ENCODE measurements at regions not wholly inside any gene's neighbourhood (a gene's known extent, or its start where the extent isn't known, plus 50 kb on each side); places are given as distances from the start of the nearest gene placed in this dataset.
"Not testable (repeated sequence)": the region's sequence is repeated elsewhere in the genome, so short reads cannot be mapped to it uniquely, and the experiment has no call there.

DNA sequence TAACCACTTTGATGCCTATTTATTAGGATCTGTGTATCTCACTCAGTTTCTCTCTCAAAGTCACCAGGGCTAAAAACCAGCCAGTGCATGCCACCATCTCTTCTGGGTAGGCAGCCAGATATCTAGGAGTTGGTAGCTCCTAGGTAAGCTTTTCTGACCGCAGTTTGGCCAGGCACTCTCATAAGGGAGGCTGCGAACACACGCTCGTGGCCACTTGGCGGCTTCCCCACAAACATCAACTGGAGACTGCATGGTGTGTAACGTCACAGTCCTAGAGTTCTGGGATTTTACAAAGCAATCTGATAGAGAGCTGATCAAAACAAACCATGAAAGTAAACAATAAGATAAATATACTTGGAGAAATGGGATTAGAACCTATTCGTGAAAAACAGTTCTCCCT is 424.3 kb upstream of the ACVR2A start:
- DNase-seq (ENCODE audit: low read depth in 2 of 2) = no peak

DNA sequence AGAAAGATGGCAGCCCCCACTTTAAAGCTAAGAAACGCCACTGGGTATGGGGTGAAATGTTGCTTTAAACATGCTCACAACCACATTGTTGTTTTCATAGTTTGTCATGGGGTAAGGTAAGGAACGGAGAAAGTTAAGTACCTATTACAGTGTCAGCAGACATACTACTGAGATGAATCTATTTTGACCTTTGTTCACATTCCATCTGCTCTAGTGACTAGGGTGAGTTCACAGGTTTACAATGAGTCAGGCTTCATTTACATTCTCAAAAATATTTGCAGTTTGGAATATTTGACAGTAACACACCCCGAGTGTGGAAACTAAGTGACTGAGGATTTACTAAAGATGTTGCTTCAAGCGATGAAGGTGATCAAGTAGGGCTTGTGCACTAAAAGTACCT is 428.7 kb upstream of the ACVR2A start:
- no peak for DNase-seq (ENCODE audit: low read depth in 2 of 2)

DNA sequence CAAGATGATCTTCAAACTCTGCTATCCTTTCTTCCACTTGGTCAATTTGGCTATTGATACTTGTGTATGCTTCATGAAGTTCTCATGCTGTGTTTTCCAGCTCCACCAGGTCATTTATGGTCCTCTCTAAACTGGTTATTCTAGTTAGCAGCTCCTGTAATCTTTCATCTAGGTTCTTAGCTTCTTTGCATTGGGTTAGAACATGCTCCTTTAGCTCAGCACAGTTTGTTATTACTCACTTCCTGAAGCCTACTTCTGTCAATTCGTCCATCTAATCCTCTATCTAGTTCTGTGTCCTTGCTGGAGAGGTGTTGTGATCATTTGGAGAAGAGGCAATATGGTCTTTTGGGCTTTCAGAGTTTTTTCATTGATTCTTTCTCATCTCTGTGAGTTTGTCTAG is 430.2 kb upstream of the ACVR2A start:
- DNase-seq (ENCODE audit: low read depth in 2 of 2) = not testable (repeated sequence)

DNA sequence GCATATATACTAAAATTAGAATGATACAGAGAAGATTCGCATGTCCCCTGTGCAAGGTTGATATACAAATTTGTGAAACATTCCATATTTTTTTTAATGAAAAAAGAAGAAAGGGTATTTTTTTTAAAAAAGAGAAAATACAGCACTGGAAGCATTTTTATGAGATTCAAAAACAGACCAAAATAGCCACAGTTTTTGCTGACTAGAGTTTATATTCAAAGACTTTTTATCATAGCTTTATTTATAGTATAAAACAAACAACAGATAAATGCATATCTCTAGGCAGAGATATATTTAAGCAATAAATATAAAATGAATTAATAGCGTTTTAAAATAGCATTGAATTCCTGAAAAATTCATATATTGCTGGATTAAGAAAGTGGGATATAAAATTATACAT is 436.5 kb upstream of the ACVR2A start:
- no peak for DNase-seq (ENCODE audit: low read depth in 2 of 2)

DNA sequence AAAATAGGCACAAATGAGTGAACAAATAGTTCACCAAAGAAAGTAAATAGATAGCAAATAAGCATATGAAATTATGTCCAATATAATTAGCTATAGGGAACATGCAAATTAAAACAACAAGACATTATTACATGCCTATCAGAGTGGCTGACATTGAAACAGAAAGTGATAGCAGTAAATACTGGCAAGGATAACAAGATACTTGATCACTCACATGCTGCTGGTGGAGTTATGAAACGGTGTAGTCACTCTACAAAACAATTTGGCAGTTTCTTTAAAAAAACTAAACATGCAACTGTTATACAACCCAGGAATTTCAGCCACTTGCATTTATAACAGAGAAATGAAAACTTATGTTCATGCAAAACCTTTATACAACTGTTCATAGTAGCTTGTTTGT is 439.2 kb upstream of the ACVR2A start:
- no peak for DNase-seq (ENCODE audit: low read depth in 2 of 2)

DNA sequence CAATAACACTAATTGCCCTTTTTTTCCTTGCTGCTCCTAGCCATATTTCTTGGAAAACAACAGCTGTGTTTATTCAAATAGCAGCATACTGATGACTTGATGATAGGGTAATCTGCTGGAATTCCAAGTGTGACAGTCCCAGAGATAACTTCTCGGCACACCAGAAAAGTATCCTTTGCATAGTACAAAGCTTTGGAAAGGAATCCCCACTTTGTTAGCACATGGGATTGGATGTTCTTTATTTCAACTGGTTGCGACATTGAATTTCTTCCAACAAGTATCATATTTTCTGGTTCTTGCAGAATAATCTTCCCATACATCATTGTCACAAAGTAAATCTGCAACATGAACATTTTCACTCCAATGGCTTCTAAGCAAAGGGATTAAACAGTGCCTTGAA is 445.8 kb upstream of the ACVR2A start:
- no peak for DNase-seq (ENCODE audit: low read depth in 2 of 2)

DNA sequence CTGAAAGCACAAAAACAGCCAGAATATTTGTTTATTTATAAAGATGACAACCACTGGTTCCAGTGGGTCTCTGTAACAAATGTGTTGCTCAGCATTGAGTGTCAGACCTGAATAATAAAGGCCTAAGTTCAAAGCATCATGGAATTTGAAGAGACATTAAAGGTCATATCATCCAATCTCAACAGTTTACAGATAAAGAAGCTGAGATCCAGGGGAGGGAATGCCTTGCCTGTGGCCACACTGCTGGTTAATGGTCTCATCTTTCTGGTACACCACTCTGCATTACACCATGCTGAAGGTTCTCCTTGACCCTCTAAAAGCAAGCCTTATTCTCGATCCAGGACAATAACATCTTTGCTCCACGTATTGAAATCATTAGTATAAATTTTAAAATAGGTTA is 446.5 kb upstream of the ACVR2A start:
- no peak for DNase-seq (ENCODE audit: low read depth in 2 of 2)

DNA sequence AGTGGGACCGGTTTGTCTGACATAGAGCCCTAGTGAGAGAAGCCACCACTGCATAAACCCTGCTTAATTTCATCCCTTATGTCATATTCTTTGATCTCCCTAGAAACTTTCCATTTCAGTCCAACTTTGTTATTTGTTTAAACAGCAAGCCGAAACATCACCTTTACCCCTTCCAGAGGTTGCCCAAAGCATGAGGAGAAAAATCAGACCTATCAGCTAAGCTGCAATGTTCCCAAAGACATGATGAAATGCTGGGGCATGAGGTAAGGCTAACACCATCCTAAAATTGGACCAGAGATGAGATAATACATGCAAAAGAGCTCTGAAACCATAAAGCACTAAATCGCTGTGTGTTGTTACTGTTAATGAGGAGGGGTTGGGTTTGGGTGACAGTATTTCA is 447.9 kb upstream of the ACVR2A start:
- no peak for DNase-seq (ENCODE audit: low read depth in 2 of 2)

DNA sequence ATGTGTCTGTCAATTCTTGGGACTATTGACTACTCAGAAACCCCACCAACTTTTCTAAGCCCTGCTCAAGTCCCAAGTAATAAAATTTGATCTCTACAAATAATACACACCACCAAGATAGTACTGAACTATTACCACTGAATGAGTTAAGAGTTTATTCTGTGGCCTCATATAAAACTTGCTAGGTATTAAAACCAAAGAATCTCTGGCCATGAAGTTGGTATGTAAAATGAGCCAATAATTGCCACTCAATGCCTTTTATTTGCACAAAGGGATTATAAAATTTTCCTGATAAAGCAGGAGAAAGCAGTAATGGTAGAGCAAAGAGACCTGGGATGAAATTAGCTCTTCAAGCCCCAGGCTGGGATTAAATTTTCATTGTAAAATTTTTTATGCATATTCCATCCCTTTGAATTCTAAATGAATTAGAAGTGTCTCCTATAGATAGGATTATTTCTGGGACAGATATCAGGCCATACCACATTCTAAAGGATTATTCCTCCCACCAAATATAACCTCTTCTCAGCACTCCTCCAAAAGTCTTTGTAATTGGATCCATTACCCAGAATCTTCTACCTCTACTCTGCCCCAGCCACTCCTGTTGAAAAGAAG is 450.5 kb upstream of the ACVR2A start:
- DNase-seq (ENCODE audit: low read depth in 2 of 2) = no peak

DNA sequence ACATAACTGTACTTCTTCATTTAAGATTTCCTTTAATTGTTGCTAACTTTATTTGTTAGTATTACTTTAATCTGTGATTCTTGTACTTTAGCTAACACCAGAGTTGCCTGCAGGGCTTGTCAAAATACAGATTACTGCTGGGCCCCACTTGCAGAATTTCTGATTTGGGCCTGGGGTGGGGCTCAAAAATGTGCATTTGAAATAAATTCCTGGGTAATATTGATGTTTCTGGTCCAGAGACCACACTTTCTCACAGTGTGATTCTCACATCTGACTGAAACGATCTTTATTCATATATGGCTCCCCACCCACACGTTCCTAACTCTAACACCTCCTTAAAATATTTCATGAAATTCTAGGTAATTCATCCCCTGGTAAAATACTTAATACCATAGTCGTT is 452.6 kb upstream of the ACVR2A start:
- no peak for DNase-seq (ENCODE audit: low read depth in 2 of 2)

DNA sequence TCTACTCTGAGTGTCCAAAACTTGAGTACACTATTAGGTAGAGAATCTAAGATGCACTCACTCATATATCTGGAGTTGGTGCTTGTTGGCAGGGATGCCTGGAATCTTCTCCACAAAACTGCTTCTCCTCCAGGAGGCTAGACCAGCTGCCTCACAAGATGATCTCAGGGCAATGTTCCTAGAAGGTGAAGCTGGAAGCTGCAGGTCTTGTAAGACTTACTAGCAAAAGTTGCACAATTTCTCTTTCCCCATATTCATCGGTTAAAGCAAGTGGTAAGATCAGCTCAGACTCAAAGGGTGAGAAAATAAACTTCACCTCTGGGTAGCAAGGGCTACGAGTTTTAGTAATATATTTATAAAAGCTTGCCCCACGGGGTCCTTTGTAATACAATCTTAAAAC is 454.4 kb upstream of the ACVR2A start:
- DNase-seq (ENCODE audit: low read depth in 2 of 2) = no peak

DNA sequence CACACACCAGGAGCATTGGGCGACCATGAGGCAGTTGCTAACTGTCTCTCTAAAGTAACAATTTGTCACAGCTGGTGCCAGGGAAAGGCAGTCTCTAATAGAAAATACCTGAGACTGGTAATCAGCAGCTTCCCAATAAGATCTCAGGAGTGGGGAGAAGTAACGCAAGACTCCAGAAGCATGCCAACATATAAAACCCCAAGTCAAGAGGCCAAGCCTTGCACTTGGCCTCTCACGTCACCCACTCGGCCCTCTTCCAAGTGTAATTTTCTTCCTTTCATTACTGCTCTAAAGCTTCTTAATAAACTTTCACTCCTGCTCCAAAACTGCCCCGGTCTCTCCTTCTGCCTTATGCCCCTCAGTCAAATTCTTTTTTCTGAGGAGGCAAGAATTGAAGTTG is 455.6 kb upstream of the ACVR2A start:
- DNase-seq (ENCODE audit: low read depth in 2 of 2) = no peak

DNA sequence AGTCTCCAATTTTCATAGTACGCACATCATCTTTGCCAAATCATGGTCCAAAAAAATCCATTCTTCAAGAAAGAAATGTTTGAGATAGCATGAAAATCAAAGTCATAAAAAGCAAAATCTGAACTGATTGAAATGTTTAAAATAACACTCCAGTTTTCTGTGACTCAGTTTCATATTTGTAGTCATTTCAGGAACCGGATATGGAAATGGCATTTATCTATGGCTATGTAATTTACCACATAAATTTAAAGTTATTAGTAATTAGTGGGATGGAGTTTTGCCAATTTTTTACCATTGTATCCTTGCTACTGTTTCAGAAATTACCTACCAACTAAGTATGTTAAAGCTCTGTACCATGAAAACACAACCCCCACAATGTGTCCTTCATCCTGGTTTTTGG is 456.6 kb upstream of the ACVR2A start:
- DNase-seq (ENCODE audit: low read depth in 2 of 2) = no peak

DNA sequence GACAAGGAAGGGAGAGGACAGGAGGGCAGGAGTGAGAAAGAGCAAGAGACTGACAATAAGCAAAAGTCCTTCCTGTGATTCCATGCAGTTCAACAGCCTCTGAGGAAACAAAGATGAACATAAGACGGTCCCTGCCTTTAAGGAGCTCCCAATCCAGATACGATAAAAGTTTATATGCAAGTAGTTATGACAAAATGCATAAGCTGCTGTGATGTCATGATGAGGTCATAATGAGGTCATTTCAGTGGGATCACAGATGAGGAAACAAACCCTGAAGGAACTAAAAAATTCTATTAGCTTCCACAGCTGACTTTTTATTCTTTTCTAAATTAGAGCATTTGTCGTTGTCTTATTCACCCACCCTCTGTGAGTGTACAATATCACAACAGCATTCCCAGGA is 458.5 kb upstream of the ACVR2A start:
- no peak for DNase-seq (ENCODE audit: low read depth in 2 of 2)

DNA sequence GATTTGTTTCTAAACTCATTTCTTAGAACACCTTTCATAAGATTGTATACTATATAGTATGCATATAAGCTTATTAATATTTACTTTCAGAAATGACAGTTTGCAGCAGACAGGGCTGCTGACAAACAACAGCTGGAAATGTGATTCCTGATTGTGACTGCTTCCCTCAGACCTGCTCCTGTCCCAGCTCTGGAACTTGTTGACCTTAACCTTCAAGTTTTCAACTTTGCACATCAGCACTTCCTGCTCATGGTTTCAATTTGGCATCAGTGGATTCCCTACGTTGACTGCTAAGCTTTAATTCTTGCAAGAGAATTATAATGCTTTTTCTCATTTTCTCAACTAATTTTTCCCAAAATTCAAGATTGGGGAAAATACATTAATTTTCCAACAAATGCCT is 459.2 kb upstream of the ACVR2A start:
- no peak for DNase-seq (ENCODE audit: low read depth in 2 of 2)

DNA sequence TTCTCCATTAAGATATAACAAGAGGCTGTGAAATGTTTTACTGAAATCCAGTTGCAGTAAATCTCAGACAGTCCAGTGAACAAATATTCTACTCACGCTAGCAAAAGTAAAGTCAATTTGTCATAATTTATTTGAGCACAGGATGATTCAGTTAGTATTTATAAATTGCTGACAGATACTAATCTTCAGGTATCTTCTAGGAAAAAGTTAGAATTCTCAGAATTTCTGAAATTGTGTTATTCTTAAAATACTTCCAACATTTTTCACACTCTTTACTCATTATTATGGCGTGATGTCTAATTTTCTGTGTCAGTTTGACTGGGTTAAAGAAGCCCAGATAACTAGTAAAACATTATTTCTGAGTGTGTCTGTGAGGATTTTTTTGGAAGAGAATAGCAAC is 460.2 kb upstream of the ACVR2A start:
- DNase-seq (ENCODE audit: low read depth in 2 of 2) = no peak

DNA sequence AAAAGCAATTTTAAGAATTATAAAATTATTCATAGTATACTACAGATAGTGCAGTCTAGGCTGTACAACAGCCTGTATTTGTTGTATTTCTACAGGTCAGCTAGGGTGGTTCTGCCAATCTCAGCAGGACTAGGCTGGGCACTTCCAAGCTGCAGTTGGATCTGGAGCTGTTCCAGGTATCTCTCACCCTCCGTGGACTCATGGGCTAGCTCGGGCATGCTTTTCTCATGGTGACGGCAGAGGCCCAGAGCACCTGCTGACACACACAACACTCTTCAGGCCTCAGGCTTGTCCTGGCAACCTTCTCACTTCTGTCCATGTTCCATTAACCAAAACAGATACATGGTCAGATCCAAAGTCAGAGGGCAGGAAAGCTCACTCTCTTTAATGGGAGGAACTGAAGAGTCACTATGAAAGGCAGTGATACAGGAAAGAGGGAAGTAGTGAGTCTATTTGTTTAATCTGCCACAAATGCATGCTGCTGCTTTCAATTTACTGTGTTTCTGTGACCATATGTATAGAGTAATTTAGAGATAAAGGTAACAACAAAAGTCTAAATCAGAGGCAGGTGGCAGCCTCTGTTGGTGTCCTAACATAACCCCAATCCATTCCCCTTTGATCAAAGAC is 462.4 kb upstream of the ACVR2A start:
- DNase-seq (ENCODE audit: low read depth in 2 of 2) = no peak

DNA sequence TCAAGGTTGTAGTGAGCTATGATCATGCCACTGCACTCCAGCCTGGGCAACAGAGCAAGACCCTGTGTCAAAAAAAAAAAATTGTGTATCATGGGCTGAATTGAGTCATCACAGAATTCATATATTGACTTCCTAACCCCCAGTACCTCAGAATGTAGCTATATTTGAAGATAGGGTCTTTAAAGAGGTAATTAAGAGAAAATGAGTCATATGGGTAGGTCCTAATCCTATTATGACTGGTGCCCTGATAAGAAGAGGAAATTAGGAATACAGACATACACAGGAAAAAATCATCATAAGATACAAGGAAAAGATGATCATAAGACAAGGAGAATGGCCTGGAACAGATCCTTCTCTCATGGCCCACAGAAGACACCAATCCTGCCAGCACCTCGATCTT is 466.4 kb upstream of the ACVR2A start:
- DNase-seq (ENCODE audit: low read depth in 2 of 2) = no peak

DNA sequence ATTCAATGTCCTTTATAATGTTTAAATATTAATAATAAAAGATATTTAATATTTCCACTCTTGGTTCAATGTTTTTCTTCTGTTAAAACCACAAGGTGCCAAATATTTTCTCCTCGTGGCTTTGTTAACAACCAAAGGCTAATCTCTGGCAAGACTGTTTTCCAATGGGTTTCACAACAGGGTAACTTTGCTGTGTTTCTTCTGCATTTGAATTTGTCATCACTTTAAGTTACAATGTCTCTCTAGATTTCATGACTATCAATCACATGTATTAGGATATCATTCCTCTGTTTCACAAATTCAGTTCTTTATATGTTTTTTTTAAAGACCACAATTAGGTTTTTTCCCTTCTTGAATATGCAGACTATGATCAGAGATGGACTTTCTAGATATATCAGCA is 469.8 kb upstream of the ACVR2A start:
- DNase-seq (ENCODE audit: low read depth in 2 of 2) = no peak

DNA sequence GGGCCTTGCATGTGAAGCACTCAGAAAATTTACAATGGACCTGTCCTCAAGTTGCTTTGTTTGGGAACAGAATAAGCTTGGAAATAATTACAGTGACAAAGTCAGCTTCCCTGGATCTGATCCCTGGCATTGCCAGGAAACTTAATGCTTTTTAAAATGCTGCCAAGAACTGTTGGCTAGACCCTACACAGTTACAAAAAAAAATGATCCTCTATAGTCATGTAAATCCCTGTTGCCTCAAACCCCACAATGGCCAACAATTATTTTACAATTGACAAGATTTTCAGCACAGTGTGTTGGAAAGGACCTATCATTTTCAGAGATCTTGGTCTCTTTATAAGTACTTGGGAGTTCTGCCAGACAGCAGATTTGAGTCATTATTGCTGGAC is 470.4 kb upstream of the ACVR2A start:
- no peak for DNase-seq (ENCODE audit: low read depth in 2 of 2)

DNA sequence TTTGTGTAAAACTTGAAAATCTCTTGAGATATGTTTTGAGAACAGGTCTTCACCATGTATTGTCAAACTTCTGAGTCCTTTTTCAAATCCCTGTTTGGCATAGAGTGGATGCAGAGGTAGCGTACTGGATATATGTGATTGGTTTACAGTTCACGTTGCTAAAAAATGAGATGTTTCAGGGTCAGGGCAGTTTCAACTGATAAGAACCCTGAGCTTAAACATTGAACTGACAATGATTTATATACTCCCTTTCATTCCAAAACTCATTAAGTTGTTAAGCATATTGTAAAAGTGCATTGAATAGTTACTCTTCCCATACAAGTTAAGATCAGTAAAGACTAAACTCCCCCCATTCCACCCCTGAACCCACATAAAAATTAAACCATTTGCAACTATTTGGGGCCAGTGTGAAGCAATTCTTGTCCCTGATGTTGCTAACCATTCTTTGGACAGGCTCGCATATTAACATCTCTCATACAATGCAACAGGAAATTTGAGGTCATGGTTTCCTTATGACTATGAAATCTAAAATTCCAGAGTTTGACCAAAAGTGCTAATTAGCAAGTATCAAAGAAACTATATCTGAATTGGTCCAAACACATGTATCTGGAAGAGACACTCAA is 470.9 kb upstream of the ACVR2A start:
- DNase-seq (ENCODE audit: low read depth in 2 of 2) = no peak

DNA sequence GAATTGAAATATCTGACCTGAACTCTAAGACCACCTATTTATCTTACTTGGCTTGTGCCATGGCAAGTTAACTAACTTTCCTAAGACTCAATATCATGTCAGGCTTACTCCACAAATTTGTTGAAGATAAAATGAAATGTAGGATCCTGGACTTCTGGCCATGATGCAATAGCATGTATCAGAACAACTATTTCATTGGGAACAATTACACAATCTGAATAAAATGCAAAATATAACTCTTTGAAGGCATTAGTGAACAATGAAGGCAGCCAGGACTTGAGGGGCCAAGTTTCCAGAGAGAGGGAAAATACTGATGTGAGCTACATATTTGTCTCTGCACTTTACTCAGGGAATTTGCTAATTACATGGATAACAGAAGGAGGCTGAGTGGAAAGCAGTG is 476.5 kb upstream of the ACVR2A start:
- no peak for DNase-seq (ENCODE audit: low read depth in 2 of 2)

DNA sequence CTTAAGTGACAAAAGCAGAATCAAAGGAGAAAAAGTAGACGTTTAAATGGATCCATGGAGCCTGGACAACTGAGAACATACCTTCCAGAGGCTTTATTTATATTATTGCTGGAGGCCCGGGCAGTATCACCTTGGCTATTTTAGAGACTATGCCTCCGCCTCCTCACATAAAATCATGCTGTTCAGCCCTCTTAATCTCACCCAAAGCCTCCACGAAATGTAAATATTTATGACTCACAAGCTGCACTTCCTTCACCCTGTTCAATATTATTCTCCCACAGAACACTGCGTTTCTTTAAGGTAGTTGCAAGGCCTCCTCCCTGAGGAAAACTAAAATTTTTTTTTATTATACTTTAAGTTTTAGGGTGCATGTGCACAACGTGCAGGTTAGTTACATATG is 478.6 kb upstream of the ACVR2A start:
- DNase-seq (ENCODE audit: low read depth in 2 of 2) = no peak

DNA sequence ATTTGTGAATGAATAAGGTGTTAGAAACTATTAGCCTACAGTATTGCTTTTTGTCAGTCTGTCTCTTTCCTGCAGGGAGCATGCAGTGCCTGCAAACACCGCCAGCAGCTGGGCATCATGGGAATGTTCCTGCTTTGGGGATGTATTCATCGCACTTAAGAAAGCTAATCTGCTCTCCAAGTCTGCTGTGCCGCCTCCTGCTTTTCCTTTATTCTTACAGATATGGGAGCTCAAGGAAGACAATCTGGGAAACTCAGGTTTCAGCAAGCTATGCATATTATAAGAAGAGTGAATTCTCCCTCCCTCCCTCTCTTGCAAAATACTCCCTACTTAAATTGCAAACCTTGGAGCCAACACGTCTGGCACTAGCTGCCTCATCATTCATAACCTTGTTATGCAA is 479.2 kb upstream of the ACVR2A start:
- no peak for DNase-seq (ENCODE audit: low read depth in 2 of 2)
